ENCODE measurements at regions not wholly inside any gene's neighbourhood (a gene's known extent, or its start where the extent isn't known, plus 50 kb on each side); places are given as distances from the start of the nearest gene placed in this dataset.

DNA sequence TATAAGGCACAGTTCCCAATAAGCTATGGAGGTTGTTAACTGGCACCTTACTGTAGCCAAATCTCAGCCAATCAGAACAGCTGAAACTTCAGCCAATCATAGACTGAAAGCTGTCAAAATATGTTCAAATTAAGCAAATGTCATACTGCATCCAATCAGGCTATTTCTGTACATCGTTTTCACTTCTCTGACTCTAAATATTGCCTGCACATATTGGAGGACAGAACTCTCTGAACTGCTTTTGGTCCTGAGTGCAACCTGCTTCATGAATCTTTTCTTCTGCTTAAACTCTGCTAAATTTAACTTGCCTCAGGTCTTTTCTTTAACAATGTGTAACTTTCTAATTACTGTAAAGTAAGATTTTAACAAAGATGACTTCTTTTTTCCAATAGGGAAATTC, 1198.9 kb upstream of the PCDH7 start:
- ChIA-PET POLR2A (no interaction called here), CTCF (no interaction called here)
- no peak for DNase-seq (ENCODE audit: extremely low spot score)
- no peak for TF ChIP-seq CTCF (IDR thresholded peaks at IDR 0.05; ENCODE audit: control extremely low read depth, extremely low read depth, low read depth, missing control alignments)

DNA sequence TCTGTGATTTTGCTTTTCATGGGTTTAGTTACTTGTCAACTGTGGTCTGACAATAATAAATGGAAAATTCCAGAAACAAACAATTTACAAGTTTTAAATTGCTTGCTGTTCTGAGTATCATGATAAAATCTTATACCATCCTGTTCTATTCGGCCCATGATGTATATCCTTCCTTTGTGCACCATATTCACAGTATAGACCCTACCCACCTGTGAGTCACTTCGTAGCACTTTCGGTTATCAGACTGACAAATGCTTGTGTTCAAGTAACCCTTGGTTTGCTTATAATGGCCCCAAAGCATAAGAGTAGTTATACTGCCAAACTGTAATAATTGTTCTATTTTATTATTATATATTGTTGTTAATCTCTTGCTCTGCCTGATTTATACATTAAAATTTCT, 1183.4 kb upstream of the PCDH7 start:
- CTCF ChIA-PET, result no interaction called here
- POLR2A ChIA-PET, result no interaction called here
- TF ChIP-seq CTCF (IDR thresholded peaks at IDR 0.05; ENCODE audit: control extremely low read depth, extremely low read depth, low read depth, missing control alignments), result no peak
- DNase-seq (ENCODE audit: extremely low spot score), result no peak

DNA sequence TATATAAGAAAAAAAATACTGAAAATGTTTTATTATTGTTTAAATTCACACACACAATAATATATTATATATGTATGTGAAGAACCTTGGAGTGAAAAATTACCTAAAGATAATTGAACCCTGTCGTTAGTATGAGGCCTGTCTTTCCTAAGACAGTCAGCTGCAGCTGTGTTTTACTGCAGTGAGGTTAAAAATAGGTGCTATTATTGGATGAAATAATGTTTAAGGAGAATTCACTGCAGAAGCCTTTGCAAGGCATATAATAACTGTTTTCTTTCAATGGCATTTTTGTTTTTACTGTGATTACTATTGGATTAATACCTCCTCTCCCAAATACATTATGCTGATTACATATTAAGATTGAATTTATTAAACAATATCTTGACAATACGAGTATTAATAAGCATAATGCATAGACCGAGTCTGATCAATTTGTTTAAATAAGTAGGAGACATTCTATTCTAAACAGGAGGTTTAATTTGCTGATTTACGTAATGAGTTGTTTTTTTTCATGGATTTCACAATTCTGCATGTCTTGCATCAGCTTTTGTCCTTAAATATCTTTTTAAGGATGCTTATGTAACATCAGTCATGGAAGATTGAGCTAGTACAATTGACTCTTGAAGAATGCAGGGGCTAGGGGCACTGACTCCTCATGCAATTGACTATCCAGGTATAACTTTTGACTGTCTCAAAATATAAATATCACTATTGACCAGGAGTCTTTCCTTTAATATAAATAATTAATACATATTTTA, 1181.1 kb upstream of the PCDH7 start:
- ChIA-PET CTCF (no interaction called here), POLR2A (no interaction called here)
- no peak for TF ChIP-seq CTCF (IDR thresholded peaks at IDR 0.05; ENCODE audit: control extremely low read depth, extremely low read depth, low read depth, missing control alignments)
- DNase-seq (ENCODE audit: extremely low spot score), result no peak

- ChIA-PET CTCF (no interaction called here), POLR2A (no interaction called here)
- no peak for DNase-seq (ENCODE audit: extremely low spot score)
- TF ChIP-seq CTCF (IDR thresholded peaks at IDR 0.05; ENCODE audit: control extremely low read depth, extremely low read depth, low read depth, missing control alignments), result no peak
These were observed 1179.6 kb upstream of the PCDH7 start for GRCh38 chr4:29540439-29541102.

- POLR2A ChIA-PET, result no interaction called here
- DNase-seq (ENCODE audit: extremely low spot score), result no peak
- TF ChIP-seq CTCF (IDR thresholded peaks at IDR 0.05; ENCODE audit: control extremely low read depth, extremely low read depth, low read depth, missing control alignments), result no peak
- CTCF ChIA-PET, result interaction anchor here (0.8 kb wide), 1 partner anchor 89 kb away, joined by 3 read pairs; no protein-coding TSS in a partner anchor
These were observed 1178.4 kb upstream of the PCDH7 start for GRCh38 chr4:29541757-29542156.

DNA sequence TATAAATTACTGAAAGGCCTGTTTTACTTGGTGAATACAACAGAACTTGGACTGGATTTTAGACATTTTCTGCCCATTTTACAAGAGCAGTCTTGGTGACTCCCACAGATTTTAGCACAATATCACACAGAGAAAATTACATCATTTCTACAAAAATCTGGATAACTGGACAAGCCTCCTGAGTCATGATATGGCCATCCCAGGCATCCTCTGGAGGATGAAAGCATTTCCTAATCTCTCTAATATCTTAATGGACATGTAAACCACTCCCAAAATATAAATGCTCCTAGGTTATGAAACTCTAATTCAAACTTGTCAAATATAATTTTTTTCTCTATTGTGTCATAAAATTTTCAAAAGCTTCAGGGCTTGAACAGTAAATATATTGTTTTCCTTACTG, 1170.8 kb upstream of the PCDH7 start:
- no peak for TF ChIP-seq CTCF (IDR thresholded peaks at IDR 0.05; ENCODE audit: control extremely low read depth, extremely low read depth, low read depth, missing control alignments)
- CTCF ChIA-PET, result no interaction called here
- DNase-seq (ENCODE audit: extremely low spot score), result no peak
- POLR2A ChIA-PET, result no interaction called here

Measured in GM10248 (cell line).